CD14-positive monocyte (primary cell): ENCODE measurements at regions not wholly inside any gene's neighbourhood (a gene's known extent, or its start where the extent isn't known, plus 50 kb on each side); places are given as distances from the start of the nearest gene placed in this dataset.

Experiments
- DNase-seq, 3 donors: peaks; one replicate each; pipeline ENCODE4 v3.0.0-alpha.2; 2011 to 2022
- H2AFZ ChIP-seq: 2 replicates; pipeline ENCODE4 v1.6.0; 2012; ENCODE audit warnings: mild to moderate bottlenecking, low read depth, low read length, inconsistent platforms; ENCODE audit not compliant: insufficient read depth, poor library complexity, severe bottlenecking
- H3K27ac ChIP-seq, 2 donors: 1 replicate in 1 of 2; 2 replicates in 1 of 2; pipeline ENCODE4 v1.5.1; 2012 to 2013; ENCODE audit warnings: low read length in 2 of 2, control low read depth in 1 of 2, inconsistent platforms in 1 of 2, low read depth in 1 of 2, mild to moderate bottlenecking in 1 of 2
- H3K27me3 ChIP-seq, 2 donors: one replicate each; pipeline versions ENCODE4 v1.6.0 to v1.6.1; 2011 to 2013; ENCODE audit warnings: low read length in 2 of 2; ENCODE audit not compliant: control insufficient read depth in 2 of 2, insufficient read depth in 2 of 2
- H3K36me3 ChIP-seq, 2 donors: replicated peaks in 1 of 2; 1 replicate in 1 of 2; 2 replicates in 1 of 2; pipeline versions ENCODE4 v1.5.1 to v1.6.1; 2012 to 2013; ENCODE audit warnings: low read length in 2 of 2, control low read depth in 1 of 2, inconsistent platforms in 1 of 2, mild to moderate bottlenecking in 1 of 2; ENCODE audit not compliant: insufficient read depth in 2 of 2, control insufficient read depth in 1 of 2
- H3K4me1 ChIP-seq, 2 donors: 1 replicate in 1 of 2; 2 replicates in 1 of 2; pipeline versions ENCODE4 v1.5.1 to v1.6.1; 2012 to 2013; ENCODE audit warnings: low read length in 2 of 2, control low read depth in 1 of 2, inconsistent platforms in 1 of 2, mild to moderate bottlenecking in 1 of 2, moderate library complexity in 1 of 2; ENCODE audit not compliant: insufficient read depth in 2 of 2, control insufficient read depth in 1 of 2
- H3K4me2 ChIP-seq: replicated peaks from 2 replicates; pipeline ENCODE3; 2012; ENCODE audit warnings: low read length, moderate library complexity, mild to moderate bottlenecking; ENCODE audit not compliant: poor library complexity, severe bottlenecking; ENCODE audit errors: extremely low read depth
- H3K4me3 ChIP-seq, 3 experiments: fragments of 200-600 bp in 1 of 3; sonication (generic) in 1 of 3; replicated peaks in 1 of 3; 1 replicate in 2 of 3; 2 replicates in 1 of 3; pipeline ENCODE4 v1.5.1; 2011 to 2013; ENCODE audit warnings: low read length in 3 of 3, mild to moderate bottlenecking in 3 of 3, control low read depth in 2 of 3, low read depth in 2 of 3, inconsistent platforms in 1 of 3, moderate library complexity in 1 of 3
- H3K79me2 ChIP-seq: 2 replicates; pipeline ENCODE4 v1.6.0; 2012; ENCODE audit warnings: mild to moderate bottlenecking, control low read depth, inconsistent platforms, low read length, moderate library complexity; ENCODE audit not compliant: insufficient read depth
- H3K9ac ChIP-seq: 2 replicates; pipeline ENCODE4 v1.6.0; 2017; ENCODE audit warnings: low read length, mild to moderate bottlenecking; ENCODE audit not compliant: insufficient read depth, poor library complexity, severe bottlenecking
- H3K9me3 ChIP-seq, 2 donors: replicated peaks in 1 of 2; 1 replicate in 1 of 2; 2 replicates in 1 of 2; pipeline versions ENCODE4 v1.5.1 to v1.6.1; 2012 to 2013; ENCODE audit warnings: low read length in 2 of 2, control low read depth in 1 of 2; ENCODE audit not compliant: control insufficient read depth in 1 of 2, insufficient read depth in 1 of 2
- H4K20me1 ChIP-seq: 2 replicates; pipeline ENCODE4 v1.6.0; 2012; ENCODE audit warnings: mild to moderate bottlenecking, low read length, control low read depth, moderate library complexity; ENCODE audit not compliant: insufficient read depth
- H3K27ac Mint-ChIP-seq, 7 donors: one replicate each; pipeline ENCODE4 v1.8.0; 2020; ENCODE audit warnings: mild to moderate bottlenecking in 7 of 7, mixed read lengths in 7 of 7, moderate library complexity in 6 of 7, inconsistent platforms in 2 of 7
- H3K27me3 Mint-ChIP-seq, 3 donors: one replicate each; pipeline ENCODE4 v1.8.0; 2021 to 2022; ENCODE audit warnings: low read depth in 3 of 3, mild to moderate bottlenecking in 3 of 3, mixed read lengths in 3 of 3, moderate library complexity in 3 of 3, inconsistent platforms in 1 of 3
- H3K36me3 Mint-ChIP-seq, 2 donors: one replicate each; pipeline ENCODE4 v1.8.0; 2020; ENCODE audit warnings: mixed read lengths in 2 of 2, inconsistent platforms in 1 of 2, mild to moderate bottlenecking in 1 of 2
- H3K4me1 Mint-ChIP-seq: one replicate; pipeline ENCODE4 v1.8.0; 2020; ENCODE audit warnings: mild to moderate bottlenecking, mixed read lengths
- H3K4me3 Mint-ChIP-seq, 2 donors: one replicate each; pipeline ENCODE4 v1.8.0; 2020; ENCODE audit warnings: mild to moderate bottlenecking in 2 of 2, mixed read lengths in 2 of 2, moderate library complexity in 1 of 2
- H3K9me3 Mint-ChIP-seq, 7 donors: one replicate each; pipeline ENCODE4 v1.8.0; 2020 to 2022; ENCODE audit warnings: mixed read lengths in 7 of 7, mild to moderate bottlenecking in 6 of 7, moderate library complexity in 6 of 7, inconsistent platforms in 2 of 7
- WGBS: methylation state at CpG from one replicate; pipeline ENCODE4 v1.1.5; 2013; ENCODE audit warnings: missing lambda C conversion rate; ENCODE audit not compliant: insufficient coverage; 5-methylcytosine and 5-hydroxymethylcytosine counted together
- intact Hi-C, 2 donors: fragments of 100-400 bp; cut with micrococcal nuclease; formaldehyde crosslinking; loops; one replicate each; pipeline versions ENCODE4 v1.15.0 to v1.15.1; 2023
- TF ChIP-seq, protein P1 (sequence below): fragments of 200-600 bp; IDR thresholded peaks from one replicate; pipeline ENCODE4 v1.8.0; 2022; ENCODE audit warnings: antibody characterized with exemption, mild to moderate bottlenecking

DNA sequence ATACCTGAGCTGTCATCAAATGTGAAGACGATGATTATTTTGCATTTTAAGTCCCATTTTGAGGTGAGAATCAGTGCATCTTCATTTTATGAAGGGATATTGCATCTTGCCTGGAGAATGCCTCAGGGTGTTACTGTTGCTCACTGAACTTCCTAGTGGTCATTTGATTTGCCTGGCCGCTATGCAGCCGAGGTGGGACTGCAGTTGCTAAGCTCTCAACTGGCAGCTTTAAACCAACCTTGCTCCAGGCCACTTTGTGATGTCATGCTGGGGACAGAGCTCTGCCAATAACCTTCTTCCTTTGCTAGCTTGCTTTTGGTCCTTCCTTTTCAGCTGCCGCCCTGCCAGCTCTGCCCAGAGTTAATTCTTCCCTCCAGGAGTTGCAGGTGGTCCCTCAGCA is 409.4 kb upstream of the B3GAT1 start:
- Histone ChIP-seq H3K79me2 (no peaks in the 10 kb centered on the region), H3K4me3 (no peak overlapping the region), H3K36me3 (no peaks in the 10 kb centered on the region), H2AFZ (no peak overlapping the region), H3K4me1 (no peaks in the 10 kb centered on the region), H3K9ac (no peak overlapping the region), H3K27ac (no peak overlapping the region), H4K20me1 (no peaks in the 10 kb centered on the region), H3K27me3 (no peaks in the 10 kb centered on the region), H3K4me2 (no peak overlapping the region), H3K9me3 (no peaks in the 10 kb centered on the region)
- Mint-ChIP-seq H3K4me3 (no peak overlapping the region), H3K27ac (no peak overlapping the region), H3K36me3 (no peaks in the 10 kb centered on the region), H3K9me3 (peaks cover 0 to 3% (median 0%) of the 10 kb centered on the region in 7 donors), H3K4me1 (no peaks in the 10 kb centered on the region), H3K27me3 (peaks cover 1 to 8% (median 6%) of the 10 kb centered on the region in 3 donors)
- DNase-seq, result no peak
- TF ChIP-seq, protein P1, sequence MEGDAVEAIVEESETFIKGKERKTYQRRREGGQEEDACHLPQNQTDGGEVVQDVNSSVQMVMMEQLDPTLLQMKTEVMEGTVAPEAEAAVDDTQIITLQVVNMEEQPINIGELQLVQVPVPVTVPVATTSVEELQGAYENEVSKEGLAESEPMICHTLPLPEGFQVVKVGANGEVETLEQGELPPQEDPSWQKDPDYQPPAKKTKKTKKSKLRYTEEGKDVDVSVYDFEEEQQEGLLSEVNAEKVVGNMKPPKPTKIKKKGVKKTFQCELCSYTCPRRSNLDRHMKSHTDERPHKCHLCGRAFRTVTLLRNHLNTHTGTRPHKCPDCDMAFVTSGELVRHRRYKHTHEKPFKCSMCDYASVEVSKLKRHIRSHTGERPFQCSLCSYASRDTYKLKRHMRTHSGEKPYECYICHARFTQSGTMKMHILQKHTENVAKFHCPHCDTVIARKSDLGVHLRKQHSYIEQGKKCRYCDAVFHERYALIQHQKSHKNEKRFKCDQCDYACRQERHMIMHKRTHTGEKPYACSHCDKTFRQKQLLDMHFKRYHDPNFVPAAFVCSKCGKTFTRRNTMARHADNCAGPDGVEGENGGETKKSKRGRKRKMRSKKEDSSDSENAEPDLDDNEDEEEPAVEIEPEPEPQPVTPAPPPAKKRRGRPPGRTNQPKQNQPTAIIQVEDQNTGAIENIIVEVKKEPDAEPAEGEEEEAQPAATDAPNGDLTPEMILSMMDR, result no peak
- WGBS, result 68% methylated on average over 4 of the region's 4 CpGs
- intact Hi-C loops, result no loop called here

DNA sequence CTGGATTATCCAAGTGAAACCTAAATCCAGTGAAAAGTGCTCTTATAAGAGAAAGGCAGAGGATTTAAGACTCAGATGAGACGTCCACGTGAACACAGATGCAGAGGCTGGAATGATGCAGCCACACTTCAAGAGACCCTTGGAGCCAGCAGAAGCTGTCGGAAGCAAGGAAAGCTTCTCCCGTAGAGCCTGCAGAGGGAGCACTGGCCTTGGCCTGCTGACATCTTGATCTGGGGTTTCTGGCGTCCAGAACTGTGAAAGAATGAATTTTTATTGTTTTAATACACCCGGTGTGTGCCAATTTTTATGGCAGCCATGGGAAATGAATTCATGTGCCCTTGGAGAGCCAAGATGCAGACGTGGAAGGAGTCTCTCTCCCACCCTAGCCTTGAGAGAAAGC is 407.0 kb upstream of the B3GAT1 start:
- Mint-ChIP-seq H3K27ac (no peak overlapping the region), H3K4me3 (no peak overlapping the region), H3K4me1 (no peaks in the 10 kb centered on the region), H3K36me3 (no peaks in the 10 kb centered on the region), H3K27me3 (peaks cover 0 to 9% (median 6%) of the 10 kb centered on the region in 3 donors), H3K9me3 (peaks cover 0 to 3% (median 0%) of the 10 kb centered on the region in 7 donors)
- Histone ChIP-seq H4K20me1 (no peaks in the 10 kb centered on the region), H3K4me1 (no peaks in the 10 kb centered on the region), H3K9me3 (no peaks in the 10 kb centered on the region), H3K9ac (no peak overlapping the region), H3K4me2 (no peak overlapping the region), H2AFZ (no peak overlapping the region), H3K79me2 (no peaks in the 10 kb centered on the region), H3K27me3 (no peaks in the 10 kb centered on the region), H3K36me3 (no peaks in the 10 kb centered on the region), H3K27ac (no peak overlapping the region), H3K4me3 (no peak overlapping the region)
- TF ChIP-seq, protein P1, result no peak
- intact Hi-C loops, result no loop called here
- 32% methylated on average over 5 of the region's 7 CpGs for WGBS
- DNase-seq, result no peak
